IMR-90 (cell line): ENCODE measurements at regions not wholly inside any gene's neighbourhood (a gene's known extent, or its start where the extent isn't known, plus 50 kb on each side); places are given as distances from the start of the nearest gene placed in this dataset.

Experiments used
- ATAC-seq: fragments of 200-7000 bp; cut with Tn5 transposase; 2 replicates; pipeline ENCODE4 v1.9.1; 2020; ENCODE audit warnings: low read depth, mild to moderate bottlenecking, moderate library complexity
- BruUV-seq: library from RNA; stranded (reverse); fragments of 400-500 nt; replicated peaks from 2 replicates; lab custom pipeline; 2021; lab: Mats Ljungman, UMichigan
- CTCF ChIA-PET: fragments of 300-600 bp; formaldehyde crosslinking; extraction: SDS; loops from one replicate; lab custom pipeline; 2021; ENCODE audit warnings: antibody characterized with exemption; lab: Yijun Ruan, JAX
- POLR2A ChIA-PET: fragments of 300-600 bp; sonication (Branson Sonifier 250); formaldehyde crosslinking; loops from one replicate; lab custom pipeline; 2022; ENCODE audit warnings: antibody characterized with exemption; ENCODE audit not compliant: unreplicated experiment; lab: Charles Lee
- DNase-seq: peaks from one replicate; pipeline ENCODE4 v3.0.0; 2013
- H2AFZ ChIP-seq: replicated peaks from 2 replicates; pipeline ENCODE3; 2013; ENCODE audit warnings: low read length, mild to moderate bottlenecking; ENCODE audit not compliant: poor library complexity
- H2AK5ac ChIP-seq: 2 replicates; pipeline ENCODE4 v1.6.1; 2013; ENCODE audit warnings: low read depth, low read length, inconsistent platforms
- H2AK9ac ChIP-seq: replicated peaks from 2 replicates; pipeline ENCODE3; 2013; ENCODE audit warnings: mild to moderate bottlenecking, low read depth, low read length, moderate library complexity; ENCODE audit not compliant: poor library complexity
- H2BK120ac ChIP-seq: 2 replicates; pipeline ENCODE4 v1.6.1; 2013; ENCODE audit warnings: low read depth, low read length, inconsistent platforms
- H2BK15ac ChIP-seq: 3 replicates; pipeline ENCODE4 v1.6.1; 2013; ENCODE audit warnings: low read depth, low read length, inconsistent platforms
- H2BK20ac ChIP-seq: 2 replicates; pipeline ENCODE4 v1.6.1; 2013; ENCODE audit warnings: low read depth, mild to moderate bottlenecking, inconsistent platforms, low read length, moderate library complexity
- H2BK5ac ChIP-seq: 2 replicates; pipeline ENCODE4 v1.6.1; 2013; ENCODE audit warnings: mild to moderate bottlenecking, low read depth, low read length, inconsistent platforms; ENCODE audit not compliant: poor library complexity, severe bottlenecking
- H3K14ac ChIP-seq: replicated peaks from 2 replicates; pipeline ENCODE4 v1.6.1; 2013; ENCODE audit warnings: low read depth, low read length, inconsistent platforms
- H3K18ac ChIP-seq: 2 replicates; pipeline ENCODE4 v1.6.1; 2013; ENCODE audit warnings: low read depth, low read length, control low read depth
- H3K23ac ChIP-seq: 2 replicates; pipeline ENCODE4 v1.6.1; 2013; ENCODE audit warnings: low read depth, low read length, inconsistent platforms
- H3K27ac ChIP-seq: 2 replicates; pipeline ENCODE4 v1.5.1; 2013; ENCODE audit warnings: mild to moderate bottlenecking, control low read depth, low read length; ENCODE audit not compliant: insufficient read depth
- H3K27me3 ChIP-seq: 2 replicates; pipeline ENCODE4 v1.6.1; 2013; ENCODE audit warnings: low read length; ENCODE audit not compliant: control insufficient read depth, insufficient read depth
- H3K36me3 ChIP-seq: 2 replicates; pipeline ENCODE4 v1.6.1; 2013; ENCODE audit warnings: low read length, mixed read lengths; ENCODE audit not compliant: control insufficient read depth, insufficient read depth
- H3K4ac ChIP-seq: 2 replicates; pipeline ENCODE4 v1.6.1; 2013; ENCODE audit warnings: low read depth, low read length, inconsistent platforms
- H3K4me1 ChIP-seq: 2 replicates; pipeline ENCODE4 v1.6.1; 2013; ENCODE audit warnings: low read length, mixed read lengths; ENCODE audit not compliant: control insufficient read depth, insufficient read depth
- H3K4me2 ChIP-seq: 2 replicates; pipeline ENCODE4 v1.6.1; 2013; ENCODE audit warnings: low read depth, mild to moderate bottlenecking, control low read depth, low read length, moderate library complexity
- H3K4me3 ChIP-seq: 2 replicates; pipeline ENCODE4 v1.5.1; 2013; ENCODE audit warnings: low read depth, mild to moderate bottlenecking, control low read depth, low read length, moderate library complexity; ENCODE audit not compliant: insufficient read depth
- H3K56ac ChIP-seq: 2 replicates; pipeline ENCODE4 v1.6.1; 2013; ENCODE audit warnings: low read length, inconsistent platforms; ENCODE audit not compliant: insufficient read depth; ENCODE audit errors: extremely low read depth
- H3K79me1 ChIP-seq, 2 experiments: 2 replicates each; pipeline ENCODE4 v1.6.1; 2013; ENCODE audit warnings: low read length in 2 of 2, inconsistent platforms in 1 of 2, low read depth in 1 of 2
- H3K9ac ChIP-seq: 2 replicates; pipeline ENCODE4 v1.6.1; 2013; ENCODE audit warnings: low read depth, low read length, control low read depth
- H3K9me1 ChIP-seq: 2 replicates; pipeline ENCODE4 v1.6.1; 2013; ENCODE audit warnings: low read length, inconsistent platforms; ENCODE audit not compliant: insufficient read depth
- H3K9me3 ChIP-seq: 2 replicates; pipeline ENCODE4 v1.6.1; 2013; ENCODE audit warnings: low read length; ENCODE audit not compliant: control insufficient read depth, insufficient read depth
- H4K20me1 ChIP-seq: 2 replicates; pipeline ENCODE4 v1.6.1; 2013; ENCODE audit warnings: low read length, inconsistent platforms; ENCODE audit not compliant: insufficient read depth
- H4K5ac ChIP-seq: 2 replicates; pipeline ENCODE4 v1.6.1; 2013; ENCODE audit warnings: mild to moderate bottlenecking, low read depth, low read length, control low read depth
- H4K8ac ChIP-seq, 2 experiments: 2 replicates each; pipeline ENCODE4 v1.6.1; 2013; ENCODE audit warnings: low read depth in 2 of 2, low read length in 2 of 2, control low read depth in 1 of 2, inconsistent platforms in 1 of 2
- H4K91ac ChIP-seq: 2 replicates; pipeline ENCODE4 v1.6.1; 2013; ENCODE audit warnings: low read depth, low read length, inconsistent platforms; ENCODE audit not compliant: insufficient read depth
- BHLHE40 ChIP-seq: fragments of 150-350 bp; IDR thresholded peaks from 2 replicates; pipeline ENCODE4 v1.6.1; 2016; ENCODE audit warnings: mild to moderate bottlenecking, low read depth, low read length
- CEBPB ChIP-seq: IDR thresholded peaks from 2 replicates; pipeline ENCODE4 v1.6.1; 2012; ENCODE audit warnings: low read depth, low read length, improper control_type of control experiment
- CHD1 ChIP-seq: IDR thresholded peaks from 2 replicates; pipeline ENCODE4 v1.6.1; 2012; ENCODE audit warnings: low read depth, low read length, improper control_type of control experiment
- FOS ChIP-seq: fragments of 150-350 bp; IDR thresholded peaks from 2 replicates; pipeline ENCODE4 v1.6.1; 2016; ENCODE audit warnings: low read depth, low read length
- MAFK ChIP-seq: IDR thresholded peaks from 2 replicates; pipeline ENCODE4 v1.6.1; 2012; ENCODE audit warnings: low read depth, low read length, improper control_type of control experiment
- MAZ ChIP-seq: IDR thresholded peaks from 2 replicates; pipeline ENCODE4 v1.6.1; 2012; ENCODE audit warnings: low read depth, mild to moderate bottlenecking, low read length, improper control_type of control experiment, moderate library complexity, borderline replicate concordance
- MXI1 ChIP-seq: IDR thresholded peaks from 2 replicates; pipeline ENCODE4 v1.6.1; 2012; ENCODE audit warnings: low read depth, mild to moderate bottlenecking, low read length, moderate library complexity, borderline replicate concordance
- NFE2L2 ChIP-seq: fragments of 150-350 bp; IDR thresholded peaks from 2 replicates; pipeline ENCODE4 v1.6.1; 2016; ENCODE audit warnings: low read depth, mild to moderate bottlenecking, low read length
- POLR2A ChIP-seq: IDR thresholded peaks from 2 replicates; pipeline ENCODE4 v1.6.1; 2012; ENCODE audit warnings: mild to moderate bottlenecking, low read depth, low read length
- RAD21 ChIP-seq: IDR thresholded peaks from 2 replicates; pipeline ENCODE4 v1.6.1; 2012; ENCODE audit warnings: low read length, improper control_type of control experiment
- RCOR1 ChIP-seq: IDR thresholded peaks from 2 replicates; pipeline ENCODE4 v1.6.1; 2012; ENCODE audit warnings: mild to moderate bottlenecking, low read length, improper control_type of control experiment; ENCODE audit not compliant: insufficient replicate concordance
- RFX5 ChIP-seq: IDR thresholded peaks from 2 replicates; pipeline ENCODE4 v1.8.0; 2012; ENCODE audit warnings: low read depth, mild to moderate bottlenecking, low read length, moderate library complexity
- SMC3 ChIP-seq: fragments of 150-350 bp; IDR thresholded peaks from 2 replicates; pipeline ENCODE4 v1.6.1; 2016; ENCODE audit warnings: low read depth, mild to moderate bottlenecking, antibody characterized with exemption, low read length, moderate library complexity
- WGBS, 2 experiments: methylation state at CpG; one replicate each; pipeline versions ENCODE4 v1.1.5 to v1.1.7; 2013; ENCODE audit warnings: missing lambda C conversion rate in 2 of 2; ENCODE audit not compliant: insufficient read length in 1 of 2; ENCODE audit errors: extremely low coverage in 2 of 2; 5-methylcytosine and 5-hydroxymethylcytosine counted together
- dilution Hi-C: fragments of 300-500 bp; cut with HindIII; formaldehyde crosslinking; loops from one replicate; pipeline ENCODE4 v1.14.3; 2018; ENCODE audit warnings: low sequenced_read_pairs; ENCODE audit not compliant: unreplicated experiment
- in situ Hi-C: fragments of 300-500 bp; cut with MboI; formaldehyde crosslinking; loops from 3 replicates; pipeline ENCODE4 v1.14.3; 2019; ENCODE audit warnings: low sequenced_read_pairs, inconsistent platforms, mixed read lengths
- intact Hi-C: fragments of 100-400 bp; cut with micrococcal nuclease; formaldehyde crosslinking; loops from 2 replicates; pipeline ENCODE4 v1.10.0; 2022
- TF ChIP-seq, protein P1 (sequence below): fragments of 150-350 bp; IDR thresholded peaks from 2 replicates; pipeline ENCODE4 v1.6.1; 2016; ENCODE audit warnings: low read depth, mild to moderate bottlenecking, low read length, moderate library complexity, borderline replicate concordance
- TF ChIP-seq, protein P2 (sequence below): fragments of 150-350 bp; IDR thresholded peaks from 2 replicates; pipeline ENCODE4 v1.6.1; 2017; ENCODE audit warnings: mild to moderate bottlenecking, antibody characterized with exemption, low read length, low read depth
- TF ChIP-seq, protein P3 (sequence below): conservative IDR thresholded peaks from 2 replicates; pipeline ENCODE4 v1.5.1; 2012; ENCODE audit warnings: mild to moderate bottlenecking, low read depth, low read length, improper control_type of control experiment

DNA sequence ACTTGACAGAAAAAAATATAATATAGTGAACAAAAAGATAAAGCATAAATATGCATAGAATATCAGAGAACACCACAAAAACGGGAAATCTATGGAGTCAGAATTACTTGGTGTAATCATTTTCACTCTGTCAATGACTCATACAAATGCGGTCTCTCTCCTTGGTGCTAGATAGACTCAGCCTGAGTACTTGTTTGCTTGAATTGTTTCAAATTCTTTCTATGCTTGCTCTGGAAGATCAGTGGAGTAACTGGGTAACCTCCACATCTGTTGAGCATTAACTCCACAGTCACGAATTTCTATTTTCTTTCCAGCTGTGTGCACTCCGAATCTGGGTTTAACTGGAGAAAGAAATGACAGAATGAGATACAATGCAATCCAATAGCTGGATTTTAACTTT is 760.4 kb downstream of the ZPLD1 start:
- H4K20me1 ChIP-seq, result no peaks in the 10 kb centered on the region
- H3K27me3 ChIP-seq, result no peaks in the 10 kb centered on the region
- H3K4me3 ChIP-seq, result no peak overlapping the region
- WGBS, 2 experiments, result no CpG with 5 or more reads among the region's 4 CpGs
- no peak overlapping the region for H4K5ac ChIP-seq
- DNase-seq (no peak), ATAC-seq (no peak)
- POLR2A ChIA-PET, result no interaction called here
- no peak overlapping the region for H4K91ac ChIP-seq
- H2AFZ ChIP-seq, result no peak overlapping the region
- H3K4ac ChIP-seq, result no peak overlapping the region
- no TSS peak for BruUV-seq
- H2AK5ac ChIP-seq, result no peak overlapping the region
- H3K23ac ChIP-seq, result no peak overlapping the region
- no peak overlapping the region for H3K14ac ChIP-seq
- CTCF ChIA-PET, result no interaction called here
- no peak overlapping the region for H3K27ac ChIP-seq
- intact Hi-C loops, result no loop called here
- no peaks in the 10 kb centered on the region for H3K79me1 ChIP-seq
- H3K4me2 ChIP-seq, result no peak overlapping the region
- dilution Hi-C loops, result no loop called here
- no peak overlapping the region for H2BK15ac ChIP-seq
- no peak overlapping the region for H2BK20ac ChIP-seq
- no peak overlapping the region for H3K18ac ChIP-seq
- no peak overlapping the region for H4K8ac ChIP-seq
- no peak overlapping the region for H2AK9ac ChIP-seq
- no peaks in the 10 kb centered on the region for H3K36me3 ChIP-seq
- H3K9me3 ChIP-seq, result no peaks in the 10 kb centered on the region; the same call in none of the 2 replicates
- in situ Hi-C loops, result no loop called here
- H3K4me1 ChIP-seq, result no peaks in the 10 kb centered on the region
- no peaks in the 10 kb centered on the region for H3K9me1 ChIP-seq
- H3K9ac ChIP-seq, result no peak overlapping the region
- H3K56ac ChIP-seq, result no peak overlapping the region
- H2BK120ac ChIP-seq, result no peak overlapping the region
- TF ChIP-seq MAZ (no peak), MAFK (no peak), CEBPB (no peak), CHD1 (no peak), FOS (no peak), NFE2L2 (no peak), MXI1 (no peak), POLR2A (no peak), RCOR1 (no peak), SMC3 (no peak), BHLHE40 (no peak), RAD21 (no peak), RFX5 (no peak)
- TF ChIP-seq, protein P1, sequence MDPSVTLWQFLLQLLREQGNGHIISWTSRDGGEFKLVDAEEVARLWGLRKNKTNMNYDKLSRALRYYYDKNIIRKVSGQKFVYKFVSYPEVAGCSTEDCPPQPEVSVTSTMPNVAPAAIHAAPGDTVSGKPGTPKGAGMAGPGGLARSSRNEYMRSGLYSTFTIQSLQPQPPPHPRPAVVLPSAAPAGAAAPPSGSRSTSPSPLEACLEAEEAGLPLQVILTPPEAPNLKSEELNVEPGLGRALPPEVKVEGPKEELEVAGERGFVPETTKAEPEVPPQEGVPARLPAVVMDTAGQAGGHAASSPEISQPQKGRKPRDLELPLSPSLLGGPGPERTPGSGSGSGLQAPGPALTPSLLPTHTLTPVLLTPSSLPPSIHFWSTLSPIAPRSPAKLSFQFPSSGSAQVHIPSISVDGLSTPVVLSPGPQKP, result no peak
- TF ChIP-seq, protein P2, sequence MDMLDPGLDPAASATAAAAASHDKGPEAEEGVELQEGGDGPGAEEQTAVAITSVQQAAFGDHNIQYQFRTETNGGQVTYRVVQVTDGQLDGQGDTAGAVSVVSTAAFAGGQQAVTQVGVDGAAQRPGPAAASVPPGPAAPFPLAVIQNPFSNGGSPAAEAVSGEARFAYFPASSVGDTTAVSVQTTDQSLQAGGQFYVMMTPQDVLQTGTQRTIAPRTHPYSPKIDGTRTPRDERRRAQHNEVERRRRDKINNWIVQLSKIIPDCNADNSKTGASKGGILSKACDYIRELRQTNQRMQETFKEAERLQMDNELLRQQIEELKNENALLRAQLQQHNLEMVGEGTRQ, result no peak
- TF ChIP-seq, protein P3, sequence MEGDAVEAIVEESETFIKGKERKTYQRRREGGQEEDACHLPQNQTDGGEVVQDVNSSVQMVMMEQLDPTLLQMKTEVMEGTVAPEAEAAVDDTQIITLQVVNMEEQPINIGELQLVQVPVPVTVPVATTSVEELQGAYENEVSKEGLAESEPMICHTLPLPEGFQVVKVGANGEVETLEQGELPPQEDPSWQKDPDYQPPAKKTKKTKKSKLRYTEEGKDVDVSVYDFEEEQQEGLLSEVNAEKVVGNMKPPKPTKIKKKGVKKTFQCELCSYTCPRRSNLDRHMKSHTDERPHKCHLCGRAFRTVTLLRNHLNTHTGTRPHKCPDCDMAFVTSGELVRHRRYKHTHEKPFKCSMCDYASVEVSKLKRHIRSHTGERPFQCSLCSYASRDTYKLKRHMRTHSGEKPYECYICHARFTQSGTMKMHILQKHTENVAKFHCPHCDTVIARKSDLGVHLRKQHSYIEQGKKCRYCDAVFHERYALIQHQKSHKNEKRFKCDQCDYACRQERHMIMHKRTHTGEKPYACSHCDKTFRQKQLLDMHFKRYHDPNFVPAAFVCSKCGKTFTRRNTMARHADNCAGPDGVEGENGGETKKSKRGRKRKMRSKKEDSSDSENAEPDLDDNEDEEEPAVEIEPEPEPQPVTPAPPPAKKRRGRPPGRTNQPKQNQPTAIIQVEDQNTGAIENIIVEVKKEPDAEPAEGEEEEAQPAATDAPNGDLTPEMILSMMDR, result no peak
- no peak overlapping the region for H2BK5ac ChIP-seq
